Neural progenitor cell (in vitro differentiated cells): ENCODE measurements at regions not wholly inside any gene's neighbourhood (a gene's known extent, or its start where the extent isn't known, plus 50 kb on each side); places are given as distances from the start of the nearest gene placed in this dataset.

Experiments
- EZH2 ChIP-seq: fragments of 200-600 bp; sonication (generic); IDR thresholded peaks from 2 replicates; pipeline ENCODE4 v1.6.1; 2017; ENCODE audit warnings: antibody characterized with exemption, mild to moderate bottlenecking, moderate library complexity
- EZH2phosphoT487 ChIP-seq: fragments of 200-600 bp; sonication (generic); IDR thresholded peaks from 2 replicates; pipeline ENCODE4 v1.6.1; 2017; ENCODE audit warnings: antibody characterized with exemption
- TF ChIP-seq, protein P1 (sequence below): fragments of 200-600 bp; sonication (generic); IDR thresholded peaks from 2 replicates; pipeline ENCODE4 v1.5.1; 2017; ENCODE audit warnings: antibody characterized with exemption, mild to moderate bottlenecking

DNA sequence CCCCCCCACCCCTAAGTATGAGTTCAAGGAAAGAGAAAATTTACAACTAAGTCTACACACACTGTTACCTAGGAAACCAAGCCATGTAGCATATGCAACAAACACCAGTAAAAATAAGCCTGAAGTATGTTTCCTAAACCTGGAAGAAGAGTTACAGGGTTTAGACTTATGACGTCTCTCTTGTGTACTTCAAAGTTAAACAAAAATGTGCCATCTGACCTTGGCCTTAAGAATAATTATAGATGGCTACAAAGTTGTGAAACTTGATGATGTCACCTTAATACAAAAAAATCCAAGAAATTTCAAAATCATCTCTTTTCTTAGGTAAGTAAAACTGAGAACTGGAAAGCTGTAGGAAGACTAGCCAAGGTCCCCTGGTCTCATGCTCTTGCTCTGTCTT is 297.6 kb upstream of the NRXN1 start:
- TF ChIP-seq, protein P1, sequence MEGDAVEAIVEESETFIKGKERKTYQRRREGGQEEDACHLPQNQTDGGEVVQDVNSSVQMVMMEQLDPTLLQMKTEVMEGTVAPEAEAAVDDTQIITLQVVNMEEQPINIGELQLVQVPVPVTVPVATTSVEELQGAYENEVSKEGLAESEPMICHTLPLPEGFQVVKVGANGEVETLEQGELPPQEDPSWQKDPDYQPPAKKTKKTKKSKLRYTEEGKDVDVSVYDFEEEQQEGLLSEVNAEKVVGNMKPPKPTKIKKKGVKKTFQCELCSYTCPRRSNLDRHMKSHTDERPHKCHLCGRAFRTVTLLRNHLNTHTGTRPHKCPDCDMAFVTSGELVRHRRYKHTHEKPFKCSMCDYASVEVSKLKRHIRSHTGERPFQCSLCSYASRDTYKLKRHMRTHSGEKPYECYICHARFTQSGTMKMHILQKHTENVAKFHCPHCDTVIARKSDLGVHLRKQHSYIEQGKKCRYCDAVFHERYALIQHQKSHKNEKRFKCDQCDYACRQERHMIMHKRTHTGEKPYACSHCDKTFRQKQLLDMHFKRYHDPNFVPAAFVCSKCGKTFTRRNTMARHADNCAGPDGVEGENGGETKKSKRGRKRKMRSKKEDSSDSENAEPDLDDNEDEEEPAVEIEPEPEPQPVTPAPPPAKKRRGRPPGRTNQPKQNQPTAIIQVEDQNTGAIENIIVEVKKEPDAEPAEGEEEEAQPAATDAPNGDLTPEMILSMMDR = no peak
- TF ChIP-seq EZH2 (no peak), EZH2phosphoT487 (no peak)
